ENCODE measurements at regions not wholly inside any gene's neighbourhood (a gene's known extent, or its start where the extent isn't known, plus 50 kb on each side); places are given as distances from the start of the nearest gene placed in this dataset.

GRCh38 chr5:104706600-104706999, 1144.0 kb upstream of the NUDT12 start:
- TF ChIP-seq CTCF (conservative IDR thresholded peaks at IDR 0.05; ENCODE audit: low read length), result no peak
- TF ChIP-seq EZH2phosphoT487 (IDR thresholded peaks at IDR 0.05; ENCODE audit: borderline replicate concordance, low read depth, low read length), result no peak
